H1 (cell line): ENCODE measurements at regions not wholly inside any gene's neighbourhood (a gene's known extent, or its start where the extent isn't known, plus 50 kb on each side); places are given as distances from the start of the nearest gene placed in this dataset.

Experiments
- E2F6 ChIP-seq: IDR thresholded peaks from 2 replicates; pipeline ENCODE4 v1.6.1; 2012; ENCODE audit warnings: inconsistent platforms
- EP300 ChIP-seq, 2 experiments: IDR thresholded peaks; 1 replicate in 1 of 2; 2 replicates in 1 of 2; pipeline ENCODE4 v1.6.1; 2011 to 2012; ENCODE audit warnings: low read depth in 2 of 2, low read length in 2 of 2, mild to moderate bottlenecking in 2 of 2, borderline replicate concordance in 1 of 2, inconsistent platforms in 1 of 2, moderate library complexity in 1 of 2

GRCh38 chr2:221335219-221335752 is 236.8 kb downstream of the EPHA4 start (continued):
- TF ChIP-seq EP300 (IDR thresholded peaks at IDR 0.05; ENCODE audit: borderline replicate concordance in 1 of 2, low read depth in 2 of 2, low read length in 2 of 2) = no peak
- no peak for TF ChIP-seq E2F6
